ENCODE measurements at regions not wholly inside any gene's neighbourhood (a gene's known extent, or its start where the extent isn't known, plus 50 kb on each side); places are given as distances from the start of the nearest gene placed in this dataset.

DNA sequence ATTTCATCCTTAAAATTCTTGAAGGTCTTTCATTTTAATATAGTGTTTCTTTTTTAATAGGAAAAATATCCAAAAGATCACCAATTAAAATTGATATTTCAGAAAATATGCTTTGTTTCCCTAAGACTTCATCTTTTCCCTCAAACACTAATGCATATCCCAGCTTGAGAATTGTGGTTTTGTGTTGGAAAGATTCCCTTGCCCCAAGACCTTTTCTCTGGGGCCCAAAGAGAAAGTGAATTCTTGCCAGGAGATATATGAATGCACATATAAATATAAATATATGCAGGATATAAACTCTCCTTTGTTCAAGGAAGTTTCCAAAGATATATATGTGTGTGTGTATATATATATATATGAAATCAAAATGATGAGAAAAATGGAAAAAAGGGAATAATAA lies 241.2 kb downstream of the FAM76B start:
- FAIRE-seq, result no peak
- H3K9me3 ChIP-seq (replicated peaks; ENCODE audit: control insufficient read depth, insufficient read depth, low read length), result no peaks in the 10 kb centered on the region
- H3K27me3 ChIP-seq (ENCODE audit: control insufficient read depth in 2 of 2, insufficient read depth in 2 of 2, low read length in 2 of 2), result no peaks in the 10 kb centered on the region

More for the DNA sequence above, 241.2 kb downstream of the FAM76B start:
- Histone ChIP-seq H3K4me2 (ENCODE audit: insufficient read depth, low read length) (no peak overlapping the region), H3K4me3 (replicated peaks in 1 of 3; ENCODE audit: insufficient read depth in 1 of 3, low read depth in 1 of 3, low read length in 3 of 3) (no peak overlapping the region), H2AFZ (ENCODE audit: low read depth, low read length) (no peak overlapping the region), H3K9me1 (replicated peaks; ENCODE audit: control insufficient read depth, extremely low read depth, insufficient read depth, low read length) (no peaks in the 10 kb centered on the region), H3K4me1 (ENCODE audit: control insufficient read depth, extremely low read depth, insufficient read depth, low read length) (no peaks in the 10 kb centered on the region), H3K9ac (replicated peaks; ENCODE audit: extremely low read depth, insufficient read depth, low read length) (no peak overlapping the region), H3K36me3 (ENCODE audit: control insufficient read depth in 2 of 2, extremely low read depth in 1 of 2, insufficient read depth in 2 of 2, low read length in 2 of 2) (no peaks in the 10 kb centered on the region), H4K20me1 (replicated peaks; ENCODE audit: control insufficient read depth, extremely low read depth, insufficient read depth, low read length) (no peaks in the 10 kb centered on the region), H3K79me2 (ENCODE audit: control insufficient read depth, insufficient read depth, low read length) (no peaks in the 10 kb centered on the region), H3K27ac (ENCODE audit: insufficient read depth, low read depth, low read length) (no peak overlapping the region)
- intact Hi-C loops (cut with micrococcal nuclease), result no loop called here
- TF ChIP-seq GATA2 (IDR thresholded peaks at IDR 0.05; ENCODE audit: insufficient read depth, insufficient read length, low read depth, low read length) (no peak), POLR2A (IDR thresholded peaks at IDR 0.05; ENCODE audit: low read depth, low read length) (no peak), POLR2AphosphoS5 (IDR thresholded peaks at IDR 0.05; ENCODE audit: insufficient read depth, low read depth, low read length) (no peak), MYC (IDR thresholded peaks at IDR 0.05; ENCODE audit: low read depth, low read length) (no peak), EZH2 (IDR thresholded peaks at IDR 0.05; ENCODE audit: borderline replicate concordance, low read depth, low read length, severe bottlenecking) (no peak), JUN (IDR thresholded peaks at IDR 0.05; ENCODE audit: borderline replicate concordance, insufficient read depth, insufficient read length, low read depth) (no peak), FOS (IDR thresholded peaks at IDR 0.05; ENCODE audit: borderline replicate concordance, insufficient read depth, low read length) (no peak)
- TF ChIP-seq, protein P1, sequence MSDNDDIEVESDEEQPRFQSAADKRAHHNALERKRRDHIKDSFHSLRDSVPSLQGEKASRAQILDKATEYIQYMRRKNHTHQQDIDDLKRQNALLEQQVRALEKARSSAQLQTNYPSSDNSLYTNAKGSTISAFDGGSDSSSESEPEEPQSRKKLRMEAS (IDR thresholded peaks at IDR 0.05; ENCODE audit: insufficient read depth, insufficient read length), result no peak
- TF ChIP-seq, protein P2, sequence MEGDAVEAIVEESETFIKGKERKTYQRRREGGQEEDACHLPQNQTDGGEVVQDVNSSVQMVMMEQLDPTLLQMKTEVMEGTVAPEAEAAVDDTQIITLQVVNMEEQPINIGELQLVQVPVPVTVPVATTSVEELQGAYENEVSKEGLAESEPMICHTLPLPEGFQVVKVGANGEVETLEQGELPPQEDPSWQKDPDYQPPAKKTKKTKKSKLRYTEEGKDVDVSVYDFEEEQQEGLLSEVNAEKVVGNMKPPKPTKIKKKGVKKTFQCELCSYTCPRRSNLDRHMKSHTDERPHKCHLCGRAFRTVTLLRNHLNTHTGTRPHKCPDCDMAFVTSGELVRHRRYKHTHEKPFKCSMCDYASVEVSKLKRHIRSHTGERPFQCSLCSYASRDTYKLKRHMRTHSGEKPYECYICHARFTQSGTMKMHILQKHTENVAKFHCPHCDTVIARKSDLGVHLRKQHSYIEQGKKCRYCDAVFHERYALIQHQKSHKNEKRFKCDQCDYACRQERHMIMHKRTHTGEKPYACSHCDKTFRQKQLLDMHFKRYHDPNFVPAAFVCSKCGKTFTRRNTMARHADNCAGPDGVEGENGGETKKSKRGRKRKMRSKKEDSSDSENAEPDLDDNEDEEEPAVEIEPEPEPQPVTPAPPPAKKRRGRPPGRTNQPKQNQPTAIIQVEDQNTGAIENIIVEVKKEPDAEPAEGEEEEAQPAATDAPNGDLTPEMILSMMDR (IDR thresholded peaks at IDR 0.05; ENCODE audit: extremely low read depth in 1 of 2, insufficient read depth in 1 of 2, low read depth in 1 of 2, low read length in 2 of 2), result no peak
- BruUV-seq (replicated peaks), result no TSS peak
- ChIA-PET CTCF (interaction anchor here (0.9 kb wide), 1 partner anchor 54 kb away, joined by 3 read pairs; no protein-coding TSS in a partner anchor), POLR2A (no interaction called here)
- DNase-seq (ENCODE audit: low read depth, low spot score), result no peak
- dilution Hi-C loops (cut with MboI; ENCODE audit: extremely low pct_ligation_motif_present, low sequenced_read_pairs), result no loop called here

Measured in endothelial cell of umbilical vein (primary cell).